ENCODE measurements at regions not wholly inside any gene's neighbourhood (a gene's known extent, or its start where the extent isn't known, plus 50 kb on each side); places are given as distances from the start of the nearest gene placed in this dataset.

GRCh38 chr21:27713154-27714109 is 746.5 kb upstream of the ADAMTS5 start:
- TF ChIP-seq, protein P1, sequence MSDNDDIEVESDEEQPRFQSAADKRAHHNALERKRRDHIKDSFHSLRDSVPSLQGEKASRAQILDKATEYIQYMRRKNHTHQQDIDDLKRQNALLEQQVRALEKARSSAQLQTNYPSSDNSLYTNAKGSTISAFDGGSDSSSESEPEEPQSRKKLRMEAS (IDR thresholded peaks at IDR 0.05; ENCODE audit: insufficient read depth, insufficient read length), result no peak
- TF ChIP-seq, protein P2, sequence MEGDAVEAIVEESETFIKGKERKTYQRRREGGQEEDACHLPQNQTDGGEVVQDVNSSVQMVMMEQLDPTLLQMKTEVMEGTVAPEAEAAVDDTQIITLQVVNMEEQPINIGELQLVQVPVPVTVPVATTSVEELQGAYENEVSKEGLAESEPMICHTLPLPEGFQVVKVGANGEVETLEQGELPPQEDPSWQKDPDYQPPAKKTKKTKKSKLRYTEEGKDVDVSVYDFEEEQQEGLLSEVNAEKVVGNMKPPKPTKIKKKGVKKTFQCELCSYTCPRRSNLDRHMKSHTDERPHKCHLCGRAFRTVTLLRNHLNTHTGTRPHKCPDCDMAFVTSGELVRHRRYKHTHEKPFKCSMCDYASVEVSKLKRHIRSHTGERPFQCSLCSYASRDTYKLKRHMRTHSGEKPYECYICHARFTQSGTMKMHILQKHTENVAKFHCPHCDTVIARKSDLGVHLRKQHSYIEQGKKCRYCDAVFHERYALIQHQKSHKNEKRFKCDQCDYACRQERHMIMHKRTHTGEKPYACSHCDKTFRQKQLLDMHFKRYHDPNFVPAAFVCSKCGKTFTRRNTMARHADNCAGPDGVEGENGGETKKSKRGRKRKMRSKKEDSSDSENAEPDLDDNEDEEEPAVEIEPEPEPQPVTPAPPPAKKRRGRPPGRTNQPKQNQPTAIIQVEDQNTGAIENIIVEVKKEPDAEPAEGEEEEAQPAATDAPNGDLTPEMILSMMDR (IDR thresholded peaks at IDR 0.05; ENCODE audit: extremely low read depth in 1 of 2, insufficient read depth in 1 of 2, low read depth in 1 of 2, low read length in 2 of 2), result no peak
- no peak for TF ChIP-seq MYC (IDR thresholded peaks at IDR 0.05; ENCODE audit: low read depth, low read length)
- TF ChIP-seq EZH2 (IDR thresholded peaks at IDR 0.05; ENCODE audit: borderline replicate concordance, low read depth, low read length, severe bottlenecking), result no peak
